NOMO-1 treated with DMSO at 0.1 percent for 48 hours (cell line): ENCODE measurements at regions not wholly inside any gene's neighbourhood (a gene's known extent, or its start where the extent isn't known, plus 50 kb on each side); places are given as distances from the start of the nearest gene placed in this dataset.
"Not testable (repeated sequence)": the region's sequence is repeated elsewhere in the genome, so short reads cannot be mapped to it uniquely, and the experiment has no call there.

Experiments
- DNase-seq: peaks from one replicate; lab custom pipeline; 2025; ENCODE audit not compliant: unreplicated experiment; lab: John Stamatoyannopoulos, UW

GRCh38 chr7:32658467-32658869 lies 163.2 kb downstream of the AVL9 start:
- no peak for DNase-seq

- DNase-seq, result no peak
Measured at GRCh38 chr7:32658034-32658433, 162.7 kb downstream of the AVL9 start.

GRCh38 chr7:32654549-32654948 lies 159.3 kb downstream of the AVL9 start:
- not testable (repeated sequence) for DNase-seq

GRCh38 chr7:32650356-32650755 lies 155.1 kb downstream of the AVL9 start:
- not testable (repeated sequence) for DNase-seq

GRCh38 chr7:32648408-32649156 lies 153.3 kb downstream of the AVL9 start:
- no peak for DNase-seq

GRCh38 chr7:32645255-32645654 lies 150.0 kb downstream of the AVL9 start:
- not testable (repeated sequence) for DNase-seq

GRCh38 chr7:32643194-32643593 lies 147.9 kb downstream of the AVL9 start:
- DNase-seq, result no peak

GRCh38 chr7:32639122-32639521 lies 143.8 kb downstream of the AVL9 start:
- no peak for DNase-seq

- peak; percentile 95 for DNase-seq
Measured at GRCh38 chr7:32638479-32639121, 143.3 kb downstream of the AVL9 start.
